Colonic mucosa (tissue), 4 donors: ENCODE measurements at regions not wholly inside any gene's neighbourhood (a gene's known extent, or its start where the extent isn't known, plus 50 kb on each side); places are given as distances from the start of the nearest gene placed in this dataset.
A peak's percentile ranks its signal among the peaks of the same experiment; 100 is the strongest.

Experiments used
- DNase-seq: peaks from one replicate; pipeline ENCODE4 v3.0.0-alpha.2; 2020
- H3K27ac ChIP-seq: fragments of 200-600 bp; one replicate; pipeline ENCODE4 v1.8.0; 2021
- H3K27me3 ChIP-seq: fragments of 200-600 bp; one replicate; pipeline ENCODE4 v1.8.0; 2021
- H3K36me3 ChIP-seq: fragments of 200-600 bp; one replicate; pipeline ENCODE4 v1.8.0; 2021
- H3K4me1 ChIP-seq: fragments of 200-600 bp; one replicate; pipeline ENCODE4 v1.8.0; 2021; ENCODE audit warnings: mild to moderate bottlenecking
- H3K4me3 ChIP-seq: fragments of 200-600 bp; one replicate; pipeline ENCODE4 v1.8.0; 2021
- H3K9ac ChIP-seq, 2 donors: one replicate each; pipeline ENCODE4 v1.7.0; 2013; ENCODE audit warnings: control low read depth in 2 of 2, low read depth in 2 of 2, low read length in 2 of 2
- H3K9me3 ChIP-seq: fragments of 200-600 bp; one replicate; pipeline ENCODE4 v1.8.0; 2021
- intact Hi-C: fragments of 100-400 bp; cut with DNase I; formaldehyde crosslinking; loops from one replicate; pipeline ENCODE4 v1.14.1; 2022
- TF ChIP-seq, protein P1 (sequence below): fragments of 200-600 bp; IDR thresholded peaks from one replicate; pipeline ENCODE4 v1.8.0; 2022; ENCODE audit warnings: antibody characterized with exemption, mild to moderate bottlenecking
- donor health status: healthy.
- donor health status: DM: no; HTN: no; CAD: no.
- donor health status: DM: no; HTN: no; CAD: no.

- no peak overlapping the region for H3K27ac ChIP-seq
- no peaks in the 10 kb centered on the region for H3K4me1 ChIP-seq
- TF ChIP-seq, protein P1, sequence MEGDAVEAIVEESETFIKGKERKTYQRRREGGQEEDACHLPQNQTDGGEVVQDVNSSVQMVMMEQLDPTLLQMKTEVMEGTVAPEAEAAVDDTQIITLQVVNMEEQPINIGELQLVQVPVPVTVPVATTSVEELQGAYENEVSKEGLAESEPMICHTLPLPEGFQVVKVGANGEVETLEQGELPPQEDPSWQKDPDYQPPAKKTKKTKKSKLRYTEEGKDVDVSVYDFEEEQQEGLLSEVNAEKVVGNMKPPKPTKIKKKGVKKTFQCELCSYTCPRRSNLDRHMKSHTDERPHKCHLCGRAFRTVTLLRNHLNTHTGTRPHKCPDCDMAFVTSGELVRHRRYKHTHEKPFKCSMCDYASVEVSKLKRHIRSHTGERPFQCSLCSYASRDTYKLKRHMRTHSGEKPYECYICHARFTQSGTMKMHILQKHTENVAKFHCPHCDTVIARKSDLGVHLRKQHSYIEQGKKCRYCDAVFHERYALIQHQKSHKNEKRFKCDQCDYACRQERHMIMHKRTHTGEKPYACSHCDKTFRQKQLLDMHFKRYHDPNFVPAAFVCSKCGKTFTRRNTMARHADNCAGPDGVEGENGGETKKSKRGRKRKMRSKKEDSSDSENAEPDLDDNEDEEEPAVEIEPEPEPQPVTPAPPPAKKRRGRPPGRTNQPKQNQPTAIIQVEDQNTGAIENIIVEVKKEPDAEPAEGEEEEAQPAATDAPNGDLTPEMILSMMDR, result no peak
- H3K9ac ChIP-seq, result no peak overlapping the region
- intact Hi-C loops, result no loop called here
- H3K4me3 ChIP-seq, result no peak overlapping the region
- no peaks in the 10 kb centered on the region for H3K27me3 ChIP-seq
- H3K9me3 ChIP-seq, result no peaks in the 10 kb centered on the region
- no peaks in the 10 kb centered on the region for H3K36me3 ChIP-seq
- no peak for DNase-seq
Measured at GRCh38 chr1:51025374-51025773, 55.3 kb downstream of the CDKN2C start.

GRCh38 chr1:51032936-51033335, 62.9 kb downstream of the CDKN2C start:
- Histone ChIP-seq H3K4me3 (no peak overlapping the region), H3K9me3 (no peaks in the 10 kb centered on the region), H3K36me3 (no peaks in the 10 kb centered on the region), H3K27ac (no peak overlapping the region), H3K27me3 (no peaks in the 10 kb centered on the region), H3K4me1 (no peaks in the 10 kb centered on the region), H3K9ac (no peak overlapping the region)
- TF ChIP-seq, protein P1, result no peak
- no peak for DNase-seq
- intact Hi-C loops, result no loop called here

- Histone ChIP-seq H3K36me3 (no peaks in the 10 kb centered on the region), H3K27ac (no peak overlapping the region), H3K9me3 (no peaks in the 10 kb centered on the region), H3K9ac (no peak overlapping the region), H3K4me3 (no peak overlapping the region), H3K4me1 (no peaks in the 10 kb centered on the region), H3K27me3 (no peaks in the 10 kb centered on the region)
- no peak for DNase-seq
- TF ChIP-seq, protein P1, result no peak
- intact Hi-C loops, result no loop called here
Measured at GRCh38 chr1:51044199-51044598, 57.8 kb upstream of the C1orf185 start.

GRCh38 chr1:51044834-51045233, 57.2 kb upstream of the C1orf185 start:
- Histone ChIP-seq H3K4me3 (no peak overlapping the region), H3K4me1 (no peaks in the 10 kb centered on the region), H3K9me3 (no peaks in the 10 kb centered on the region), H3K36me3 (no peaks in the 10 kb centered on the region), H3K9ac (no peak overlapping the region), H3K27me3 (no peaks in the 10 kb centered on the region), H3K27ac (no peak overlapping the region)
- TF ChIP-seq, protein P1, result peak; percentile 23
- no peak for DNase-seq
- intact Hi-C loops, result no loop called here

DNA sequence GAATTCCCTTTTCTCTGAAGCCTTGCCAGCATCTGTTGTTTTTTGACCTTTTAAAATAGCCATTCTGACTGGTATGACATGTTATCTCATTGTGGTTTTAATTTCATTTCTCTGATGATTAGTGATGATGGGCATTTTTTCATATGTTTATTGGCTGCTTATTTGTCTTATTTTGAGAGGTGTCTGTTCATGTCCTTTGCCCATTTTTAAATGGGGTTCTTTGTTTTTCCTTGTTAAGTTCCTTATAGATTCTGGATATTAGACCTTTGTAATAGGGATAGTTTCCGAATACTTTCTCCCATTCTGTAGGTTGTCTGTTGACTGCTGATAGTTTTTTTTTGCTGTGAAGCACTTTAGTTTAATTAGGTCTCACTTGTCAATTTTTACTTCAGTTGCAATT, 54.0 kb upstream of the C1orf185 start:
- no peaks in the 10 kb centered on the region for H3K27me3 ChIP-seq
- TF ChIP-seq, protein P1, result no peak
- H3K4me3 ChIP-seq, result no peak overlapping the region
- intact Hi-C loops, result no loop called here
- H3K9me3 ChIP-seq, result no peaks in the 10 kb centered on the region
- no peaks in the 10 kb centered on the region for H3K36me3 ChIP-seq
- no peak overlapping the region for H3K27ac ChIP-seq
- H3K9ac ChIP-seq, result no peak overlapping the region
- H3K4me1 ChIP-seq, result no peaks in the 10 kb centered on the region
- DNase-seq, result no peak

DNA sequence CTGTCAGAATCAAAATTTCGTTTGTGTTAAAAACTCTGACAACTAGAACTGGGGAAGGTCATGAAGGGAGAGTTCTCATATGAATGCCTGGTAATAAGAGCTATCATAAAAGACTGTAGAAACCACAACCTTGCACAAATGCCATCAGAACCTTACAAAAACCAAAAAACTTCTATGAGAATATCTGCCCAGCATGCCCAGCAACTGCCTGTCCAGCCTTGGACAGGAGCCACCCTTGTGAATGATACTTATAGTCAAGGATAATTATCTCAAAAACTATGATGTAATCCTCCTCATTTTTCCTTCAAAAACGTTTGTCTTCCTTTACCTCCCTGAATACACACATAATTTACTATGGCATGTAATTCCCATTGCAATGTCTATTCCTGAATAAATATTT, 53.4 kb upstream of the C1orf185 start:
- intact Hi-C loops, result no loop called here
- no peak overlapping the region for H3K27ac ChIP-seq
- DNase-seq, result no peak
- H3K4me1 ChIP-seq, result no peaks in the 10 kb centered on the region
- H3K9ac ChIP-seq, result no peak overlapping the region
- no peaks in the 10 kb centered on the region for H3K27me3 ChIP-seq
- no peak overlapping the region for H3K4me3 ChIP-seq
- H3K36me3 ChIP-seq, result no peaks in the 10 kb centered on the region
- H3K9me3 ChIP-seq, result no peaks in the 10 kb centered on the region
- TF ChIP-seq, protein P1, result no peak
